ENCODE measurements at regions not wholly inside any gene's neighbourhood (a gene's known extent, or its start where the extent isn't known, plus 50 kb on each side); places are given as distances from the start of the nearest gene placed in this dataset.

GRCh38 chr14:38134416-38135030 lies 73.2 kb upstream of the SSTR1 start:
- TF ChIP-seq, protein P1, sequence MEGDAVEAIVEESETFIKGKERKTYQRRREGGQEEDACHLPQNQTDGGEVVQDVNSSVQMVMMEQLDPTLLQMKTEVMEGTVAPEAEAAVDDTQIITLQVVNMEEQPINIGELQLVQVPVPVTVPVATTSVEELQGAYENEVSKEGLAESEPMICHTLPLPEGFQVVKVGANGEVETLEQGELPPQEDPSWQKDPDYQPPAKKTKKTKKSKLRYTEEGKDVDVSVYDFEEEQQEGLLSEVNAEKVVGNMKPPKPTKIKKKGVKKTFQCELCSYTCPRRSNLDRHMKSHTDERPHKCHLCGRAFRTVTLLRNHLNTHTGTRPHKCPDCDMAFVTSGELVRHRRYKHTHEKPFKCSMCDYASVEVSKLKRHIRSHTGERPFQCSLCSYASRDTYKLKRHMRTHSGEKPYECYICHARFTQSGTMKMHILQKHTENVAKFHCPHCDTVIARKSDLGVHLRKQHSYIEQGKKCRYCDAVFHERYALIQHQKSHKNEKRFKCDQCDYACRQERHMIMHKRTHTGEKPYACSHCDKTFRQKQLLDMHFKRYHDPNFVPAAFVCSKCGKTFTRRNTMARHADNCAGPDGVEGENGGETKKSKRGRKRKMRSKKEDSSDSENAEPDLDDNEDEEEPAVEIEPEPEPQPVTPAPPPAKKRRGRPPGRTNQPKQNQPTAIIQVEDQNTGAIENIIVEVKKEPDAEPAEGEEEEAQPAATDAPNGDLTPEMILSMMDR (conservative IDR thresholded peaks at IDR 0.05), result no peak
- H3K4me3 Mint-ChIP-seq, result no peak overlapping the region
- H3K27ac Mint-ChIP-seq, result no peak overlapping the region
- H3K9me3 Mint-ChIP-seq, result no peaks in the 10 kb centered on the region
- no peaks in the 10 kb centered on the region for H3K27me3 Mint-ChIP-seq
- no peaks in the 10 kb centered on the region for H3K36me3 Mint-ChIP-seq
- no peaks in the 10 kb centered on the region for H3K4me1 Mint-ChIP-seq (ENCODE audit: unreplicated experiment)
- no peak for DNase-seq (ENCODE audit: extremely low spot score, unreplicated experiment)

DNA sequence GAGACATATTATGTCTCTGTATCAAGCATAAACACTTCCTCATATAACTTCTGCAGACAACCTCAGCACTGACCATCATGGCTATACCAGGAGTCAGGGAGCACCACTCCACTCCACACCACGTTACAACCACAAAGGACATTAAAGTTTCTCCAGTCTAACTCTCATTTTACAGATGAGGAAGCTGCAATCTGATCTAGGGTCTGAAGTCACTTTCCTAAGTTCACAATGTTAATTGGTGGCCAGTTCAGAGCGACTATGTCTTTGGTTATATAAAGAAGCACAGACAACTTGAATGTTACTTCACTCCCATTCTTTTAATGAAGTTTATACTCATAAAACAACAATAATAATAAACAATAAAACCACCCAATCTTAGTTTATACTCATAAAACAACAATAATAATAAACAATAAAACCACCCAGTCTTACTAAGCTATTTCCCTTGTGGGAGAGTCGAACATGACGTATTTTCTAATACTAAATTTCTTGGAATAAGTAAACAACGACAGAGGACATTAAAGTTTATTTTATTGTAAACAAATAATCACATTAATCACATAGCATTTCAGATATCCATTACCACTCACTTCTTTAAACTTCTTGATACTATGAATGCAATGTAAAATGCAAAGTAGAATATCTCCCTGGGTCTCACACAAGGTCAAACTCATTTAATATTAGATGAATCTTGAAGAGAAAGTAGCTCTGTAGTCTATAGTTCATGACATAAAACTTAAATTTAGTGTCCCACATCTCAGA lies 72.4 kb upstream of the SSTR1 start:
- no peaks in the 10 kb centered on the region for H3K36me3 Mint-ChIP-seq
- no peaks in the 10 kb centered on the region for H3K9me3 Mint-ChIP-seq
- no peaks in the 10 kb centered on the region for H3K27me3 Mint-ChIP-seq
- H3K4me3 Mint-ChIP-seq, result no peak overlapping the region
- H3K27ac Mint-ChIP-seq, result no peak overlapping the region
- DNase-seq (ENCODE audit: extremely low spot score, unreplicated experiment), result no peak
- no peaks in the 10 kb centered on the region for H3K4me1 Mint-ChIP-seq (ENCODE audit: unreplicated experiment)
- TF ChIP-seq, protein P1 (conservative IDR thresholded peaks at IDR 0.05), result no peak

DNA sequence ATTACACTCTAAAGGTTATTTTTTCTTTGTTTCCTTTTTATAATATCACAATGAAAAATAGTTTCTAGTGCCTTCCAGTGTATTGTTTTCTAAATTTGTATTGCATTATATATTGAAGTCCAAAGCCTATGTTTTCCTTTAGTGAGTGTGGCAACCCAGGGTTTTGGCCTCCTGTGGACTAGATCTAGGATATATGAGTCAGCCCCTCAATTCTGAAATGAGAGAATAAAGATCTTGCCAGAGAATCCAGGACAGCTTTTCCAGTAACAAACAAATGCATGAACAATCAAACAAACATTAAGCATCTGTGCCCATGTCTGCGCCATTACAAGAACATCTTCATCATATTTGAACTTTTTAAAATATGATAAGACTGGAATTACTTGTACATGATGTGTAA lies 70.7 kb upstream of the SSTR1 start:
- no peaks in the 10 kb centered on the region for H3K36me3 Mint-ChIP-seq
- no peaks in the 10 kb centered on the region for H3K9me3 Mint-ChIP-seq
- TF ChIP-seq, protein P1 (conservative IDR thresholded peaks at IDR 0.05), result no peak
- DNase-seq (ENCODE audit: extremely low spot score, unreplicated experiment), result no peak
- no peaks in the 10 kb centered on the region for H3K27me3 Mint-ChIP-seq
- no peak overlapping the region for H3K4me3 Mint-ChIP-seq
- no peaks in the 10 kb centered on the region for H3K4me1 Mint-ChIP-seq (ENCODE audit: unreplicated experiment)
- H3K27ac Mint-ChIP-seq, result no peak overlapping the region

DNA sequence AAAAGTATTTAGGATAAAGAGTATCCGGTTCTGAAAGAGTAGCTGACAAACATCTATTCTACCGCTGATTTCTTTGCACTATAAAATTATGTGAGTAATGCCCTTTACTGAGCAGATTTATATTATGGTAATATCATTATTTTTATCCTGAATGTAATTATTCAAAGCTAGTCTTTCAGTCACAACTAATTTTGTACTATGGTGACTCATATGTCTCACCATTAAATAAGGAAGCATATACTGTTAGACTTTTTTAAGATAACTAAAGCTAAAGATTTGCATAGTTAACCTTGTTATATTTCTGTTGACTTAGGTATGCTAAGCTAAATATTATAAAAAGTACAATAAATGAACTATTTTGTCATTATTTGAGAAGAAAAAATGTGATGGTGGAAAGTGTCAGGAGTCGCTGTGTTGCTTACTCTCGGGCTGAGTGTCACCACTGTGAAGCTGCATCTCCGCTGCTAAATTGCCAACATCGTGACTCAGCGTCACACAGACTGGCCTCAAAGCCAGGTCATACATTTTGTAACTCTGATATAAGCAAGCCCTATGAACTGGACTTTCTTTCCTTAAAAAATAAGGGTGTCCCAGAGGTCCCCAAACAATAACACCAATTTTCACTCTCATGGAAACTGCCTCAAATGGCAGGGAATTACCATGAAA lies 69.1 kb upstream of the SSTR1 start:
- Mint-ChIP-seq H3K36me3 (no peaks in the 10 kb centered on the region), H3K27me3 (no peaks in the 10 kb centered on the region), H3K27ac (no peak overlapping the region), H3K9me3 (no peaks in the 10 kb centered on the region), H3K4me3 (no peak overlapping the region), H3K4me1 (ENCODE audit: unreplicated experiment) (no peaks in the 10 kb centered on the region)
- no peak for DNase-seq (ENCODE audit: extremely low spot score, unreplicated experiment)
- TF ChIP-seq, protein P1 (conservative IDR thresholded peaks at IDR 0.05), result no peak

DNA sequence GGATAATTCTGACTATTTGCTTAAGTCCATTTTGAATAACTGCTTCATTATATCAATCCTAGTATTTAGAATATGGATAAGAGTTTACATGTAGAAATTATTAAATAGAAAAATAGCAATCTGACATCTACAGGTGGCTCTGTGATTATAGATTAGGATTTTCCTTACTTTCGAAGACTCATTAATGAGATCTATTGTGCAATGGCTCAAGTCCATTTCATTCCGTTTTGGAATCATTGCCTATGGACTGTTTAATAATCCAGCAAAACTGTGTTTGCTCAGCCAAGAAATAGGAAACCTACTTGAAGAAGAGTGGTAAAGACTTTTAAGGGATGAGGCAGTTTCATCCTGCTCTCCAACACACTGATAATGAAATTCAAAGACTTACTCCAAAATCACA lies 67.8 kb upstream of the SSTR1 start:
- DNase-seq (ENCODE audit: extremely low spot score, unreplicated experiment), result no peak
- no peaks in the 10 kb centered on the region for H3K9me3 Mint-ChIP-seq
- no peaks in the 10 kb centered on the region for H3K4me1 Mint-ChIP-seq (ENCODE audit: unreplicated experiment)
- no peaks in the 10 kb centered on the region for H3K36me3 Mint-ChIP-seq
- H3K4me3 Mint-ChIP-seq, result no peak overlapping the region
- TF ChIP-seq, protein P1 (conservative IDR thresholded peaks at IDR 0.05), result no peak
- H3K27ac Mint-ChIP-seq, result no peak overlapping the region
- H3K27me3 Mint-ChIP-seq, result no peaks in the 10 kb centered on the region

Data from type B pancreatic cell (in vitro differentiated cells).